ENCODE measurements at regions not wholly inside any gene's neighbourhood (a gene's known extent, or its start where the extent isn't known, plus 50 kb on each side); places are given as distances from the start of the nearest gene placed in this dataset.

DNA sequence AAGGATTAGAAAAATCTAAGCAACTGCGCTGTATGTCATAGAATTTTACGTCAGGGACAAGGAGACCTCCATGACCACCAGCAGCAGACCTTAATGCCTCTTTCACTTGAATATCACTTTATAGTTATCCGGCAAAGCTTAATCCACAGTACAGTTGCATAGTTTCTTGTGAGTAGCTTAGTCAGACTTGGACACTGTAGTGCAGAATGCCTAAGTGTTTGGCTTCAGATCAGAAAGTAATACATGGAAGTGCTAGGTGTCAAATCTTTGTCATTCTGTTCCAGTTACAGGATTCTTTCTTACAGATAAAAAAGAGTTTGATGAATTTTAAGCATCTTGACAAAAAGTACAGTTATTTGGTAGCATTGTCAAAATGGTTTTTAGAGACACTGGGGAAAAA is 239.9 kb upstream of the PAPPA start:
- Histone ChIP-seq H3K4me3 (replicated peaks in 1 of 3; ENCODE audit: insufficient read depth in 1 of 3, low read depth in 2 of 3, low read length in 3 of 3) (no peak overlapping the region), H4K20me1 (ENCODE audit: insufficient read depth, low read length) (no peaks in the 10 kb centered on the region), H2AFZ (ENCODE audit: low read length) (no peak overlapping the region), H3K9me3 (ENCODE audit: low read length) (no peaks in the 10 kb centered on the region), H3K36me3 (replicated peaks in 1 of 2; ENCODE audit: control insufficient read depth in 1 of 2, insufficient read depth in 2 of 2, low read length in 2 of 2) (no peaks in the 10 kb centered on the region), H3K27me3 (ENCODE audit: control insufficient read depth in 1 of 2, insufficient read depth in 2 of 2, low read length in 2 of 2) (no peaks in the 10 kb centered on the region; a peak in 1 of 5 replicates), H3K79me2 (ENCODE audit: insufficient read depth, low read length) (no peaks in the 10 kb centered on the region), H3K27ac (ENCODE audit: extremely low read length, insufficient read depth, low read length) (no peak overlapping the region), H3K9ac (ENCODE audit: insufficient read depth, low read depth, low read length) (no peak overlapping the region), H3K4me2 (ENCODE audit: low read depth, low read length) (no peak overlapping the region), H3K4me1 (ENCODE audit: insufficient read depth, low read length) (no peaks in the 10 kb centered on the region; the same call in 1 of the 2 replicates)
- DNase-seq (ENCODE audit: low spot score), result no peak
- 87% methylated on average over 3 of the region's 3 CpGs for WGBS (ENCODE audit: low lambda C conversion rate)
- TF ChIP-seq MAF1 (CRISPR knock-in tag; IDR thresholded peaks at IDR 0.05; ENCODE audit: borderline replicate concordance) (no peak), ZNF207 (IDR thresholded peaks at IDR 0.05; ENCODE audit: borderline replicate concordance) (no peak), EZH2 (conservative IDR thresholded peaks at IDR 0.05; ENCODE audit: low read depth, low read length) (no peak), ZBTB26 (CRISPR knock-in tag; IDR thresholded peaks at IDR 0.05; ENCODE audit: borderline replicate concordance) (no peak), ZNF256 (CRISPR knock-in tag; conservative IDR thresholded peaks at IDR 0.05) (no peak), ZNF468 (CRISPR knock-in tag; IDR thresholded peaks at IDR 0.05) (no peak), CBX2 (IDR thresholded peaks at IDR 0.05; ENCODE audit: low read depth, low read length) (no peak), CBX2 (CRISPR knock-in tag; IDR thresholded peaks at IDR 0.05; ENCODE audit: low read depth) (no peak), RAD51 (IDR thresholded peaks at IDR 0.05; ENCODE audit: borderline replicate concordance) (no peak), ZNF788 (CRISPR knock-in tag; IDR thresholded peaks at IDR 0.05; ENCODE audit: borderline replicate concordance) (no peak), ZNF674 (CRISPR knock-in tag; IDR thresholded peaks at IDR 0.05; ENCODE audit: low read depth) (no peak), NFE2 (CRISPR knock-in tag; IDR thresholded peaks at IDR 0.05) (no peak), LBX2 (CRISPR knock-in tag; IDR thresholded peaks at IDR 0.05; ENCODE audit: borderline replicate concordance) (no peak), IRF2 (CRISPR knock-in tag; IDR thresholded peaks at IDR 0.05) (no peak), NFKB2 (CRISPR knock-in tag; IDR thresholded peaks at IDR 0.05; ENCODE audit: borderline replicate concordance) (no peak)
- BruUV-seq (replicated peaks), result no TSS peak
- ATAC-seq, result no peak
- ChIA-PET POLR2A (no interaction called here), CTCF (ENCODE audit: low intra/inter-chr PET ratio, low total read pairs) (no interaction called here)
- intact Hi-C loops (cut with micrococcal nuclease; ENCODE audit: unreplicated experiment), result no loop called here
- FAIRE-seq, result no peak
- in situ Hi-C loops (cut with HindIII; ENCODE audit: extremely low pct_ligation_motif_present, low pct_unique_long_range_greater_than_20kb), result no loop called here
